Middle frontal gyrus (tissue), 1 donor: ENCODE measurements at regions not wholly inside any gene's neighbourhood (a gene's known extent, or its start where the extent isn't known, plus 50 kb on each side); places are given as distances from the start of the nearest gene placed in this dataset.

ENCODE experiments used
- DNase-seq: peaks from one replicate; pipeline ENCODE4 v3.0.0-alpha.2; 2015; ENCODE audit warnings: low spot score; ENCODE audit errors: extremely low spot score

DNA sequence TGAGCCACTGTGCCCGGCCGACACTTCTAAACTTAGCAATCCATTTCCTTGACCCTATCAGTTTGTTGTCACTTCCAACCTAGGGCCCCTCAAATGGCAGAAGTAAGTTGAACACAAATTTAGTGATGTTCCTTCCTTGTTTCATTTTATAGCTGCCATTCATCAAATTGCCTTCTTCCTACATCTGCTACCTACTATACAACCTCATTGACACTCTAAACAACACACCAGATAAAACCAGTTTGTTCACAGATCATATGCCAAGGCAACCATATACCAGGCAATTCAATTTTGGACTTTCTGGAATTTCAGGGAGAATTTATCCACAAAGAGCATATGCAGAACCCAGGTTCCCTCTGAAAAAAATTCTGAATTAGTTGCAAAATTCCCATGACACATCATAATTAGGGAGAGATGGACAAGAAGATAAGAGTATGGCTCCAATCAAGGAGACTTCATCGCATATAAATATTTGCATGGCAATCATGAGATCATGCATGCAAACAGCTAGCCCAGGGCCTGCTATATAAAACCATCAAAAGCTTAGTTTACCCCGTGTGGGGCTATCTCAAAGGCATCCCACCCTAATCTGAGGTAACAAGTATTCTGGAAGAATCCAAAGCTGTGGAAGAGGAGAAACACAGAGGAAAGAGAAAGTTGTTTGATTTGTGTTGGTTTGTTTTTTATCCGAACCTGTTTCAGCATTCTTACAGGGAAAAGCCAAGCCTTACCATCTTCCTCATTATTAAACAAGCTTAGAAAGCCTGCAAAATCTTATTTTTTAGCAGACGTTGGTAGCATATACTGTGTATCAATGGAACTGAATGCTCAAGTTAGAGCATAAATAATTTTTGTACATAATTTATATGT lies 132.8 kb upstream of the TNFAIP3 start:
- DNase-seq, result no peak

DNA sequence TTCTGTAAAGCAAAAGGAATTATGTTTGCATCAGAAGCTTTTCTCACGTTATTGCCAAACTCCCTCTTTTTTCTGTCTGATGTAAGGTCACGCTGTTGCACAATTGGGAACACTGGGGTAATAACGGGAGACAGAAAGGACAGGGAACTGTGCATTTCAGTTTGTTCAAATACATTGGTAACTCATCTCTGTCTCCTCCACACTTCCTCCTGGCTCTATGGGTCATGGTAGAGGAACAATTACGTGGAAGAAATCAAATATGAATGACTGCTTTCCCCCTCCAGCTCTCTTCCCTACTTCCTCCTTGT lies 132.2 kb upstream of the TNFAIP3 start:
- DNase-seq, result no peak

DNA sequence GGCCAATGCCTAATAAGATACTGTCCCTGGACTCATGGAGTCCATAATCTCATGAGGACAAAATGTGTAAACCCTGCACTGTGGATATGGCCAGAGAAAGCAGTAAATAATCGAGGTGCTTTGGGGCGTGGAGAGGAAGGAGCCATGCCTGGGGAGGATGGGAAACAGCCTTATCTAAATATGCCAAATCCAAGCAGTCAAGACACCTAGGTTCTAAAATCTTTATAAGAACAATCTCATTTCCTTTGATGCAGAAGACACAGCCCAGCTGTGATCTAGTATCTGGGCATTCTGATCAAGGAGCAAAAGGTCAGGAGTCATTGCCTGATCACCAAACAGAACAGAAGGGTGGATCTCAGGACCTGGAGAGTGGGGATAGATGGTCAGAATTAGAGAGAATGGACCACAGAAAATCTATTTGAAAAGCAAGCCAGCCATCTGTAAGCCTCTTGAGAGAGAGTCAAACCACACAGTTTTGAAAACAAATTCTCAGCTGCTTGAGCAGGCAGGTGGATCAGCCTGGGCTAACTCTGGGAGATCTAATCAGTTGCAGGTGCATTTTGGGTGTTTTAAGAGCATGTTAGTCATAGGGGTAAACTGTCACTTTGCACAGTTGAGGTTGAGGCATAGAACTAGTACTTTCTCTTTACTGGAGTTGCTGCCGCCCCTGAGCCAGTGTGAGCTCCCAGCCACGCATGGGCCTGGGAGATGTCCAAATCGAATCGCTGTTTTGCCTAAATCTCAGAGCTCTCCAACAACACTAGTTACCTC lies 130.8 kb upstream of the TNFAIP3 start:
- no peak for DNase-seq

DNA sequence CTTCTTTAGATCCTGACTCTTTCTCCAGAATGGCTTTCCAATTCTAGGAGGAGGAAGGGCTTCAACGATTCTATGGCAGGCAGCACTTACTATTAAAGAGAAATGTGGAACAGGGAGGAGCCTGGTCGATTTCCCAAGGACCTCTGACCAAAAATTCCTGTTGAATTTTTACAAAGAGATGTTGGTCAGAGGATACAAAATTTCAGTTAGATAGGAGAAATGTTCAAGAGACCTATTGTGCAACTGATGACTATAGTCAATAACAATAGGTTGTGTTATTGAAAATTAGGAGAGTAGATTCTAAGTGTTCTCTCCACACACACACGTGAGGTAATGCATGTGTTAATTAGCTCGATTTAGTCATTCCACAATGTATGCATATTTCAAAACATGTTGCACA lies 130.1 kb upstream of the TNFAIP3 start:
- no peak for DNase-seq

DNA sequence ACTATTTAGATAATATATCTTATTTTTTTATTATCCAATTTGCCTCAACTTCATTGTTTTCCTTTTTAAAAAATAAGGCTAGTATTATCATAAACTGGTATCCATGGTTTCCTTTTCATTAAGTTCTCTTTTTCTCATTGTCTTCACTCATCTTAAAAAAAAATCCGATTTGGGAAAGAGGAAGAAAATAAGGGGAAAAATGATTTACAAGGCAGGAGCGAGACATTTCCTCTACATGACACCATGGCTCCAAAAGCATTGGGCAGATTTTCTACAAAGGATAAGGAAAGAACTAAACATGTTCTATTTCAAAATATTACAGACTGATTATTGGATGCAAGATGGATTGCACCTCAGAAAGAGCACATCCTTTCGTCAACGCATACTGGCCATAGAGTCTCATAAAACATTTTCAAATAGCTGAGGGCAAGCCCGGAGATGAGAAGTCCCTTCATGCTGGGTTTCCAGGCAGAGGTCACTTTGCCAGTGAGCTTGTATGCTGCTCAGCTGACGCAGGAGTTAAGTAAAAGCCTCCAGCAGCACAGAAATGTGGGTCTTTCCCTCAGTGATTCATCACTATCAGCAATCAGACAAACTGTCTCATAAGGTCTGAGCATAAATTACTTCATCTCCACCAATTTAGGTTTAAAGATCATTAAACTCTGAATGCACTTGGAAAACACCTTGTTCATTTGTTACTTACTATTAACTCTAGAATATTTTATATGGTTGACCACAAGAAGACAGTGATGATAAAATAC lies 129.0 kb upstream of the TNFAIP3 start:
- no peak for DNase-seq

DNA sequence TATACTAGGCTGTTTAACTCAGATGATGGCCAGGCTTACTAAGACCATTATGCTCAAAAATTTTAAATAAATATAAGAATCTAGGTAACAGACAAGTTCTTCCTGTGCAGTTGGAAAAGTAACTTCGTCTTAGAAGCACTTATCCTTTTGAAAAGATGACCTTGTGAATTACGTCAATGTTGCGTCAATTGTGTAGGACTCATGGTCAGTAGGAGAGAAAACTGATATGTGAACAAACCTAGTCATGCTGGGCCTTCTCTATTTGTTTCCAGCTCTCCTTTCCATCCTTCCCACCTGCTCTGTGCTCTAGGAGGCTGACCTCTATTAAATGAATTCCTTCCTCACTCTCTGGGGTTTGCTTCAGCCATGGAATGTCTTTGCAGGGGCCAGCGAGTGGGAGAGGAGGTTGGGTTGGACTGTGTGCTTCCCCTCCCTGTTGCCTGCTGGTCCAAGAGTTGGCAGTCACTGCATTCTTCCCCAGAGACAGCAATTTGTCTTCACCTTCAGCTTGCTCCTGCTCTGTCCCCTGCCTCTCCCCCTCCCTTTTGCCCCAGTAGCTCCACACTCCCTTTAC lies 128.0 kb upstream of the TNFAIP3 start:
- DNase-seq, result no peak

DNA sequence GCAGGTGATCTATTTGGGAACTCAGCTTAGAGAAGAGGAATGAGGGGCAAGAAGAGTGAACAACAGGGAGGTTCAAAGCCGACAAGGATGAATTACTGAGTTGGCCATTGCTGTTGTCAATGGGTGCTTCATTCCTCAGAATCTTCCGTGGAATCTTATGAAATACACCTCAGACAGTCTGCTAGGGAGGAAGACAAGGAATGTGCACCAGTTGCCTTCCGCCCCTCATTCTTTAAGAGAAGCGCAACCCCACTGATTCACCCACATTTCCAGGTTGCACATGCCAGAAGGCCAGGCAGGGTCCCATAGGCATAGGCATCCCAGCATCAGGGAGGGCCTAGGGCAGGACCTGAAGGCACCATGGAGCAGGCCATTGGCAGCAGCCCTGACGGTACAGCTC lies 127.5 kb upstream of the TNFAIP3 start:
- no peak for DNase-seq

DNA sequence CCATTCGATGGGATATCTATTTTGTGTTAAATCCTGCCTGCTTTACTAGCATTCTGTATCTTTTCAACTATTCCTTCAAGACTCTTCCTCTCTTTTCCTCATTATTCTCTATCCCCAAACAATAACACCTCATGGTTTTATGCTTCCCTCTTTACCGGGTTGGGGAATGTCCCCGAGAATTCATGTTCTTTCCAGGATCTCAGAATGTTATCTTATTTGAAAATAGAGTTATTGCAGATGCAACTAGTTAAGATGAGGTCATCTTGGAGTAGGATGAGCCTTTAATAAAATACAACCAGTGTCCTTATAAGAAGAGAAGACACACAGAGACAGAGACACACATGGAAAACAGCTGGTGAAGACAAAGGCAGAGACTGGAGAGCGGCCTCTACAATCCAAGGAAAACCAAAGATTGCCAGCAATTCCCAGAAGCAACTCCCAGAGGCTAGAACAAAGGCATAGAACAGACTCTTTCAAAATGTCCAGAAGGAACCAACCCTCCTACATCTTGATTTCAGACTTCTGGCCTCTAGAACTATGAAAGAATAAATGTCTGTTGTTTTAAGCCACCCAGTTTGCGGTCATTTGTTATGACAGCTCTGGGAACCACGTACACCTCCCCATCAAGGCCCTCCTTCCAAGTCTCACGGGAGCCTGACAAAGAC lies 126.8 kb upstream of the TNFAIP3 start:
- DNase-seq, result no peak

DNA sequence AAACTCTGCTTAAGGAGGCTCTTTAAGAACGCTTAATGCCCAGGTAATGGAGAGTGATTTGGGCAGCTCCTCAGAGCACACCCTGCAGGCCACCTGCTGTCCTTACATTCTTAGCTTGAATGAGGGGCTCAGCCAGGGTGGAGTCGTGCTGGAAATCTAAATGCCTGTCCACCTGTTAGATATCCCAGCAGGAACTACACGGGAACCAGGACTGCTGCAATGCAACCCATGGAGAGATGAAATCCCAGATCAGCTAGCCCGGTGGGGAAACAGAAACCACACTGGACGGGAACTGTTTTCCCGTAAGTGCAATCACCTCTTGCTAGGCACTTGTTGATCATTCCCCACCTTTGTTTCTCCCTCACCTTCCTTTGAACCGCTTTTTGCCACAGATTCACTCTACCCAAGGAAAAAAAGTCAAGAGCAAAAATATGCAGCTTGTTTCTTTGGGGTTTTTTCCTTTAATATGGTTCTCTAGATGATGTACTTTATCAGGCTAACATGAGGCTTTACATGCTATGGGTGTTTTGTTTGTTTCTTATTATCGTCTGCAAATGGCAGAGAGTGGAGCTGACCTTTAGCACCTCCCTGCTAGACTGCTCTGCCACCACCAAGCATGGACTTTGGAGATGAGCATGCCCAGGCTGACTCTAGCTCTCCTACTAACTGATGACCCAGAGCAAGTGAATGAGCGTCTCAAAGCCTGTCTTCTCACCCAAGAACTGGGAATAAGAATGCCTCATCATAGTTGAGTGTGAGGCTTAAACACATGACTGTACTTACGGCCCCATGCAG lies 125.9 kb upstream of the TNFAIP3 start:
- DNase-seq, result no peak

DNA sequence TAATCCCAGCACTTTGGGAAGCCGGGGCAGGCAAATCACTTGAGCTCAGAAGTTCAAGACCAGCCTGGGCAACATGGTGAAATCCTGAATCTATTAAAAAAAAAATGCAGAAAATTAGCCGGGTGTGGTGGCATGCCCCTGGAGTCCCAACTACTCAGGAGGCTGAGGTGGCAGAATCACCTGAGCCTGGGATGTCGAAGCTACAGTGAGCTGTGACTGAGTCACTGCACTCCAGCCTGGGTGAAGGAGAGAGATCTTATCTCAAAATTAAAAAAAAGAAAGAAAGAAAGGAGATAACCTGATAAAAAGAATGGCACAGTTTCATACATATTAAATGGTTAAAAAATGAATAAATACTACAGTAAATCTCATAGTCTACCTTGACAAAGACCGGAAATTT lies 123.6 kb upstream of the TNFAIP3 start:
- DNase-seq, result no peak

DNA sequence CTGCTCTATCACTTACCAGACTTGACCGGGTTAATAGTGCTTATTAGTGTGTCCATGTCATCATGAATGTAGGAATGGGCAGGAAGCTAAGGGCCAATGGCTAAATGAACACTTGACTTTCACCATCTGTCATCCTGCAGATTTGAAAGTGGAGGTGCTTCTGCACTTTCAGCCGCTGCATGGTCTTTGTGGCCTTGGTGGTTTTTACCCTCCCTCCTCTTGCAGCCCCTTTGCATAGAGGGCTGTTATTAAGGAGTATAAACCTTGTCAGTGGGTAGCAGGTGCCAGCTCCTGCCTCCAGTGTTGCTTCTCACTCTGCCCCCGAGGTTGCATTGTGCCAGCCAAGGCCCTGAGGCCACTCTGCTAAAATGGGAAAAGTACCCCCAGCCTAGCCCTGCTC lies 122.2 kb upstream of the TNFAIP3 start:
- no peak for DNase-seq

DNA sequence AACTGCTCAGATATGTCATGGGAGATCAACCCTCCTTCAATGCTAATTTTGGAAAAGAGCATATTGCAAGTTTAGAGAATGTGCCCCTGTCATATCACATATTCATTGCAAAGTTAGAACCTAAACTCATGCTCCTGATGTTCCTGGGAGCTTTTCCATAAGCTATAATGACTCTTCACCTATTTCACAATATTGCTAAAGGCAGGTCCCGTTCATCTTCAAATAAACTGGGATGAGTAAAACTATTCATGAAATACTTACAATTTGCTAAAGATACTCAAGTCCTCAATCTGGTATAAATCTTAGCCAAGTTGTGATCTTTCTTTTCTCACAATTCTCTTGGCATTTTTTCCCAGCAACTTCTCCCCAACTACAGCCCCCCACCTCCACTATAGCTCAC lies 121.7 kb upstream of the TNFAIP3 start:
- DNase-seq, result no peak

DNA sequence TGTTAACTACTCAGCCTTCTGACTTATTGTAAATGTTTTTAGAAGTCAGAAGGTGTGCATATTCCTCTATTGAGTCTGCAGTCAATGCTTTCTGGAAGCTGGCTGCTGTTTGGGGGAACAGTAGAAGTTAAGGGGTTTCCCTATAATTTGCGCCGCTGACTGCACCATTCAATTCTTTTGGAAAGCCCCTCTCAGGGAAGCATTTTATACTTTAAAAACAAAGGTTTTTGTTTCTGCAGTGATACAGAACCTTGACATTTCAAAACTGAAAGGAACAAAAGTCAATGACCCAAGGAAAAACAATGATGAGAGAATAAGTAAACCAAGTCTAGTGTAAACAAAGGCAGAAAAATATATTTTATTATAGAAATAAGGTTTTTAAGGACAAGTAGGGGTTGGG lies 120.8 kb upstream of the TNFAIP3 start:
- no peak for DNase-seq

DNA sequence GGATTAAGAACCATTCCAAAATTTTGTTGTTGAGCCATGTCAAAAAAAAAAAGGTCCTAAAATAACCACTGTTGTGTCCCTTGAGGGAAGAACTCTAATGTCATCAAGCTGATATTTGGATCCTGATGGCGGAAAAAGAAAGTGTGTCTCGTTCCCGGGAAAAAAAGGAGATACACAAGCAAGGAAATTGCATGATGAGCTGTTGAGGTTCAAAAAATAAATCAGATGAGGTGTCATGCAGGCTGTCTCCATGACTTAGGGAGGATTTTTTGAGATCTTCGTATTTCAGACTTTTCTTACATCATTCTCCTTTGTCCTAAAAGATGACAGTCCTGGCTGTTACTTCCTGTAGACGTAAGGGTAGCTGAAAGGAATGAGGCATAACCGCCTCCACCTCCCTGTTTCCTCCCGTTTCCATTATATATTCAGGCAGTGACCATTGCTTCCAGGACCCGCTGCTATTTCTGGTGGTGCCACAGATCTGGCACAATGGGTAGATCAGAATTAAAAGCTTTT lies 117.3 kb upstream of the TNFAIP3 start:
- no peak for DNase-seq

DNA sequence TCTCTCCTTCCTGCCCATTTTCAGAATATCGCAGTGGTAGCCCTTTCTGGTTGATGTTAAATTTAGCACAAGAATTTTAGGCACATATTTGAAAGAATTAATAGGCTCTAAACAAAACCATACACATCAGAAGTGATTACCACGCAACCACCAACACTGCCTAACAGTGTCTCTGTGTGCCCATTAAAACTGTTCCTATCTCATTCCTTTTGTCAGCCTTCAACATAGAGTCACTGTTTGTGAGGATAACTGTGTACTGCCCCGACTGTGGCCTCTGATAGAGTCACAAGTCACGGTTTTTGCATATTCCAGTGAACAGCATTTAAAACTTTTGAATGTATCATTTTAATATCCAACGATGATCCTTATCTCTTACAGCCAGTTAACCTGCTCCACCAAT lies 116.8 kb upstream of the TNFAIP3 start:
- DNase-seq, result no peak

DNA sequence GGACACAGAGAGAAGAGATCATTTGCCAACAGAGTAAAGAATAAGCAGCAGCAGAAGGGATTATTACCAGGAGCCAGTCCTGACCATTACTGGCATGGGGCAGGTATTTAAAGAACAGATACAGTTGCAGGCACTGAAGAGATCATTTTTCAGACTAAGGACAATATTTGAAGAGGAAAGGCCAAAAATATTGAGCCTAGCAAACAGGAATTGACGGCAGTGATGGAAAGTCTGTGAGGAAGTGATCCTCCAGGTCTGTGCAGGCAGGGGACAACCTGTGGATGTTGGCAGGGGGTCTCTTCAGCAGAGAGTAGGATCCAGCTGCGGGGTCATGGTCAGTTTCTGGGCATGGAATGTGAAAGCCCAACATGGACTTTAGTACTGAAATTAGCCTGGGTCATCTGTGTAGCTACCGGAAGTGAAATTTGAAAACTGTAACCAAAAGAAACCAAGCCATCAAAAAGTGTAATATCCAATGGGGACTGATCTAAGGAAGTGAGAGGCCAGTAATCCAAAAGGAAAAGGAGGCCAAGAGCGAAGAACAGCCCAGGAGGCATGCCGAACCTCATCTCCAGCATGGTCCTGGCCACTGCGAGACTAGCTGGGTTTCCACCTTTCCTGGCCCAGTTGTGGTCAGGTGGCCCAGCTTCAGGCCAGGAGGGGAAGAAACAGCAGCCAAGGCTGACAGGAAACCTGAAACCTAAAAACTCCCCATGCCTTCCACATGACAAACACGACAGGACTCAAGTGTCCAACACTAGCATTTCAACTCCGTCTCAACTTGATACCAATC lies 115.1 kb upstream of the TNFAIP3 start:
- DNase-seq, result no peak

DNA sequence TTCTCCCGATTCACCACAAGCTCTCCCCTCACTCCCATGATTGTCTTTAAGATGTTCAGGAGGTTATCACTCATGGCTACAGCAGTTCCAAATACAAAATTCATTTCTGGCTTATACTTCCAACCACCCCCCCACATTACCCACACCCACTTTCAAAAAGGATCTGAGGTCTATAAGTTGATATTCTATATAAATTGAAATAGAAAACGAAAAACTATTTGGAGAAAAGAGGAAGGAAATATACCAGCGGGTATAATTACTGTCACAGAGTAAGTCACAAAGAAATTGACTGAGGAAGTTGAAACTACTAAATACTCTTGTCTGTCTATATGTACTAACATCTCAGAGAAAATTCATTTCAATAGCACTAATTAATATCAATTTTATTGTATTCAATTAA lies 112.7 kb upstream of the TNFAIP3 start:
- no peak for DNase-seq

DNA sequence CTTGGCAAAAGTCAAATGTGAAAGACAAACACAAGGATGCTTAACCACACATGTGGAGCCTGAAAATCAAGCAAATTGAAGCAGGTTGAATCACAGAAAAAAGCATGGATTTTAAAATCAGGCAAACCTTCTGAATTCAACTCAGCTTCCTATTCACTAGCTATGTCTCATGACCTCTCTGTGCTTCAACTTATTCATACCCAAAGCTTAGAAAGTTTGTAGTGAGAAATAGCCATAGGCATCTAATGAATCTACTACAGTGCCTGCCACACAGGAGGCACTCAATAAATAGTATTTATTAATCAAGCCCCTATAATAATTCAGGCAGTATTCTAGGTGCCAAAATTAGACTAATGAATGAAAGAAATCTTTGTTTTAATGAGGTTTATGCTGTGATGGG lies 112.2 kb upstream of the TNFAIP3 start:
- no peak for DNase-seq

DNA sequence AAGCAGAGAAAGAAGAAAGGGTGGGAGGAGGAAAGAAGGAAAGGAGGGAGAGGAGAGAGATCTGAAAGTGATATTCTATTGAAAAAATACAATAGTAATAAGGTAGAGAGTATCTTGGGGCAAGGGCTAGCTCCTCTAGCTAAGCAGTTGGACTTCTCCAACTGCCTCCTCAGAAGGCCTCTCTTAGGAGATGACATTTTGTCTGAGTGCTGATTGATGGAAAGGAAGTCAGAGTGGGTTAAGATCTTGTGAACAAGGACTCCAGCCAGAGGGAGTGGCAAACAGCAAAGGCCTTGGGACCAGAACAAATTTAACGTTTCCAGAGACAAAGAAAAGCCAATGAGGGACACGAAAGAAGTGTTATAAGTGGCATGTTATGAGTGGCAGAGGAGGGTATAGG lies 111.8 kb upstream of the TNFAIP3 start:
- DNase-seq, result no peak

DNA sequence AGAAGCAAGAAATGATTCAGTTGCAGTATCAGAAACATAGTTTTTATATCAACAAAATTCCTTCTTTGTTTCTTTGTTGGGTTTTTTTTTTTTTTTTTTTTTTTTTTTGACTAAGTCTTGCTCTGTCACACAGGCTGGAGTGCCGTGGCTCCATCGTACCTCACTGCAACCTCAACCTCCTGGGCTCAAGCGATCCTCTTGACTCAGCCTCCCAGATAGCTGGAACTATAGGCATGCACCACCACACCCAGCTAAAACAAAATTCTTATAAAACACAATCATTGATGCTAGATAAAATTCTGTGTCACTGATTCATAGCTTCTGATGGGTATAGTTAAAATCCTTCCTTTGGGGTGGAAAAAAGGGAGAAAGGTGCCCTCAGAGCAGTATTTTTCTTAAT lies 110.3 kb upstream of the TNFAIP3 start:
- DNase-seq, result no peak
